GM12874 (cell line): ENCODE measurements at regions not wholly inside any gene's neighbourhood (a gene's known extent, or its start where the extent isn't known, plus 50 kb on each side); places are given as distances from the start of the nearest gene placed in this dataset.

Source experiments
- TF ChIP-seq, protein P1 (sequence below): IDR thresholded peaks from 2 replicates; pipeline ENCODE4 v1.5.1; 2011; ENCODE audit warnings: low read depth, mild to moderate bottlenecking, control low read depth, low read length, moderate library complexity; ENCODE audit not compliant: insufficient read depth

- TF ChIP-seq, protein P1, sequence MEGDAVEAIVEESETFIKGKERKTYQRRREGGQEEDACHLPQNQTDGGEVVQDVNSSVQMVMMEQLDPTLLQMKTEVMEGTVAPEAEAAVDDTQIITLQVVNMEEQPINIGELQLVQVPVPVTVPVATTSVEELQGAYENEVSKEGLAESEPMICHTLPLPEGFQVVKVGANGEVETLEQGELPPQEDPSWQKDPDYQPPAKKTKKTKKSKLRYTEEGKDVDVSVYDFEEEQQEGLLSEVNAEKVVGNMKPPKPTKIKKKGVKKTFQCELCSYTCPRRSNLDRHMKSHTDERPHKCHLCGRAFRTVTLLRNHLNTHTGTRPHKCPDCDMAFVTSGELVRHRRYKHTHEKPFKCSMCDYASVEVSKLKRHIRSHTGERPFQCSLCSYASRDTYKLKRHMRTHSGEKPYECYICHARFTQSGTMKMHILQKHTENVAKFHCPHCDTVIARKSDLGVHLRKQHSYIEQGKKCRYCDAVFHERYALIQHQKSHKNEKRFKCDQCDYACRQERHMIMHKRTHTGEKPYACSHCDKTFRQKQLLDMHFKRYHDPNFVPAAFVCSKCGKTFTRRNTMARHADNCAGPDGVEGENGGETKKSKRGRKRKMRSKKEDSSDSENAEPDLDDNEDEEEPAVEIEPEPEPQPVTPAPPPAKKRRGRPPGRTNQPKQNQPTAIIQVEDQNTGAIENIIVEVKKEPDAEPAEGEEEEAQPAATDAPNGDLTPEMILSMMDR, result no peak
Observed at GRCh38 chr11:87384078-87384729, 346.5 kb downstream of the TMEM135 start.

DNA sequence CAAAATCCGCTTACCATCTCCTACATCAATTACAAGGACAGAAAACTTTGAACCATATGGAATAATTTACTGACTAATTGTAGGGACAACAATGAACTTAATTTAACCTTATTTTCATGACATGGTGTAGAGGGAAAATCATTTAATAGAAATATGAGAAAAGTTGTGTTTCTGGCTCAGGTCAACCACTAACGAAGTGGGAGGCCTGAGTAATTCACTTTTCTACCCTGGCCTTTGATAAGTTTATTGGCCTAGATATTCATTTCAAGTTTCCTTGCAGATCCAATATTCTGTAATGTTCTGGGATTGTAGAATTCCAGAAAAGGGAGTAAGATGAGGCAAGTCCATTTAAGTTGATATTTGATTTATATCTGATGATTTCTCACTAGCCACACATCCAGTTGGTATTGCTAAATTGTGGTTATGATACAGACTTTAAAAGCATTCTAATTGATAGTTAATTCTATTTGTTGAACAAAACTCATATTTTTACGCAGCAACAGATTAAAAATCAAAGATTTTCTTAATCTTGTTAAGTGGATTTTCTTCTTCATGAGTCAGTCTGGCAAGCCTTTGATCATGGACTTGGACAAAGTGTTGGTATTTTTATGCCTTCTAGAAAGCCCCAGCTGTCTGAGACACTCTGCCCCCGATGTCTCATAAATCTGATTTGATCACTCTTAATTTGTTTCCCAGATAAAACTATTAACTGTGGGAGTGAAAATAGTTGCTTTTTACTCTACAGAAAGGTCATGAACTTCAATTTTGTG lies 336.5 kb downstream of the TMEM135 start:
- TF ChIP-seq, protein P1, result no peak
